Erythroblast (primary cell): ENCODE measurements at regions not wholly inside any gene's neighbourhood (a gene's known extent, or its start where the extent isn't known, plus 50 kb on each side); places are given as distances from the start of the nearest gene placed in this dataset.

Source experiments
- DNase-seq, 2 experiments: peaks; one replicate each; lab custom pipeline; 2025; lab: John Stamatoyannopoulos, UW
- GATA1 ChIP-seq: IDR thresholded peaks from 2 replicates; pipeline ENCODE4 v1.6.1; 2011; ENCODE audit warnings: low read depth, mild to moderate bottlenecking, control low read depth, low read length, moderate library complexity
- POLR2A ChIP-seq: IDR thresholded peaks from 2 replicates; pipeline ENCODE4 v1.6.1; 2011; ENCODE audit warnings: mild to moderate bottlenecking, low read length

GRCh38 chr1:5005171-5005570 lies 350.8 kb downstream of the AJAP1 start:
- no peak for TF ChIP-seq GATA1
- no peak for TF ChIP-seq POLR2A
- no peak for DNase-seq

- no peak for DNase-seq
- TF ChIP-seq POLR2A, result no peak
- TF ChIP-seq GATA1, result no peak
These were observed 348.3 kb downstream of the AJAP1 start for GRCh38 chr1:5002676-5003075.

GRCh38 chr1:5001466-5001865 lies 347.1 kb downstream of the AJAP1 start:
- DNase-seq, result no peak
- TF ChIP-seq POLR2A (no peak), GATA1 (no peak)

GRCh38 chr1:4986306-4986705 lies 331.9 kb downstream of the AJAP1 start:
- no peak for DNase-seq
- TF ChIP-seq GATA1 (no peak), POLR2A (no peak)

GRCh38 chr1:4984841-4985240 lies 330.4 kb downstream of the AJAP1 start:
- TF ChIP-seq POLR2A (no peak), GATA1 (no peak)
- DNase-seq, result no peak

- TF ChIP-seq GATA1 (no peak), POLR2A (no peak)
- no peak for DNase-seq
These were observed 325.8 kb downstream of the AJAP1 start for GRCh38 chr1:4980211-4980610.

GRCh38 chr1:4978660-4979390 lies 324.4 kb downstream of the AJAP1 start:
- no peak for TF ChIP-seq GATA1
- no peak for TF ChIP-seq POLR2A
- DNase-seq, result no peak

- DNase-seq, result no peak
- no peak for TF ChIP-seq POLR2A
- TF ChIP-seq GATA1, result no peak
These were observed 323.3 kb downstream of the AJAP1 start for GRCh38 chr1:4977701-4978100.

- TF ChIP-seq GATA1 (no peak), POLR2A (no peak)
- DNase-seq, result no peak
These were observed 322.5 kb downstream of the AJAP1 start for GRCh38 chr1:4976859-4977440.

- no peak for DNase-seq
- TF ChIP-seq GATA1 (no peak), POLR2A (no peak)
These were observed 321.4 kb downstream of the AJAP1 start for GRCh38 chr1:4975856-4976255.

- no peak for DNase-seq
These were observed 320.7 kb downstream of the AJAP1 start for GRCh38 chr1:4974981-4975685.

GRCh38 chr1:4973341-4973740 lies 318.9 kb downstream of the AJAP1 start:
- no peak for TF ChIP-seq POLR2A
- TF ChIP-seq GATA1, result no peak
- DNase-seq, result no peak

More at GRCh38 chr1:4974981-4975685, 320.7 kb downstream of the AJAP1 start:
- TF ChIP-seq GATA1, result no peak
- no peak for TF ChIP-seq POLR2A

GRCh38 chr1:4972761-4973320 lies 318.4 kb downstream of the AJAP1 start:
- DNase-seq, result no peak

GRCh38 chr1:4971666-4972065 lies 317.3 kb downstream of the AJAP1 start:
- TF ChIP-seq GATA1, result no peak
- TF ChIP-seq POLR2A, result no peak
- no peak for DNase-seq

More at GRCh38 chr1:4972761-4973320, 318.4 kb downstream of the AJAP1 start:
- TF ChIP-seq GATA1, result no peak
- no peak for TF ChIP-seq POLR2A
